ENCODE measurements at regions not wholly inside any gene's neighbourhood (a gene's known extent, or its start where the extent isn't known, plus 50 kb on each side); places are given as distances from the start of the nearest gene placed in this dataset.

DNA sequence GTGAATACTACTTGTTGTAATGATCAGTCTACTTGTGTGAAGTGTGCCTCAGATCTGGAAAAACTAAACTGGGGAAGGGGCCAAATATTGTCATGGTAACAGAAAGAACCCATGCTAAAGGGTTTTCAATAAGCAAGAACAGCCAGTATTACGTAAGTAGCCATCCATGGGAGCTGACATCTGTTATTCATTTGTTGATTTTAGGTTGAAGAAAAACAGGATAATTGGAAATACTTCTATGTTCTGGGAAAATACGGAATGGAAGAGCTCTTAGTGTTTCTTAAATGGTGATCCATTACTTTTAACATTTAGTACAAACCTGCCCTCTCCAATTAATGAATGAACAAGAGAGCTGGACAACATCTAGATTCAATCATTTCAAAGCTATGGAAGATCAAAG is 485.8 kb downstream of the NTRK2 start:
- no peak for DNase-seq (ENCODE audit: low read depth)

DNA sequence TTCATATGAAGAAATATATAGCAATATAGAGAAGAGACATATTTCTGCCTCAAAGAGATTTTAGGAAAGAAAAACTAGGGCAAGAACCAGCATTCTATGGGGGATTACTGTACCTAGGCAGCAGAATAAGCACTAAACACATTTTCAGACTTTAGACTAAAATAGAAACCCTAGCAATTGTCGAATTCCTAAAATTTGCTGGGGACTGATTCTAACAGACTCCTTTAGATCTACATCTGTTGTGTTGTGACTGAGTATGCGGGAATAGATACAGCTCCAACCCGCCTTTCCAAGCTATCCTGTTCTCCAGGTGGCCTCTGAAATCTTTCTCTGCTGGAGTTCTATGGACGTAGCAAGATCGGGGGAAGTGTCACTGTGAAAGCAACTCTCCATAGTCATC is 482.2 kb downstream of the NTRK2 start:
- no peak for DNase-seq (ENCODE audit: low read depth)

DNA sequence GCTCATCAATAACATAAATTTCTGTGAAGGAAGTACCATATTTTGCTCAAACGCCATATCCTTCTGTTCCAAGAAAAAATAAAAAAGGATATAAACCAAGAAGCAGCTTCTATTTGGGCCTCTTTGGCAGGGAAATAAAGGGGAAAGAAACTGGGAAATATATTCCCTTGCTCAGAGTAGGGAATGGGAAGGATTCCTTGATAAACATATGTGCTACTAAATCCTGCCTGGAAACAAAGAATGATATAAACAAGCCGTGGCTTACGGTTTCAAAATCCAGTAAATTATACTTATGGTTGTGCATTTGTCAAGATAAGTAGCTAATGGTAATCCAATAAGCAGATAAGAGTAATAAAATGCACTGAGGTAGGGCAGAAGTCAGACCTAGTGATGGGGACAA is 481.6 kb downstream of the NTRK2 start:
- no peak for DNase-seq (ENCODE audit: low read depth)

DNA sequence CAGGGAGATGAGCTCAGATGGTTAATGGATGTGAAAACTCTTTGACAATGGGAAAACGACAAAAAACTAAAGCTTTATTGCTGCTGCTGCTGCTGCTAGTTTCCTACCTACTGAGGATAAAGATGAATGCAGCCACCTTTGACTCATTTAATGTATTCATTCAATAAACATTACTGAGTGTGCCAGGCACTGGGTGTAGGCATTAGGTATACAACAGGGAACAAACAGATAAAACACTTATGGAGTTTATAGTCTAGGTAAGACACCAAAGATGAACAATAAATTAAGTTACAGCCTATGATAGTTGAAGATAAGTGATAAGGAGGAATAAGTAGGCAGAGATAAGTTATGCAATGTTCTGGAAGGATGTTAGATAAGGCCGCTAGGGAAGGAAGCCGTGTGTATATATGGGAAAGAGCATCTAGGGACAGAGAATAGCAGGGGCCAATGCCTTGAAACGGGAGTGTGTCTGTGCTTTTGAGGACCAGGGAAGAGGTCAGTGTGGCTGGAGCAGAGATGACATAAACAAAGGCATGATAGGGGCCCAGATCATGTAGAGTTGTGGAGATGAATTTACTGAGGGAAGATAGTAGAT is 477.6 kb downstream of the NTRK2 start:
- DNase-seq (ENCODE audit: low read depth) = no peak

- DNase-seq (ENCODE audit: low read depth) = peak; percentile 16
Observed at GRCh38 chr9:85142968-85143367, 473.4 kb downstream of the NTRK2 start.

- peak; percentile 17 for DNase-seq (ENCODE audit: low read depth)
Observed at GRCh38 chr9:85142496-85142911, 473.0 kb downstream of the NTRK2 start.

GRCh38 chr9:85137696-85138095 is 468.2 kb downstream of the NTRK2 start:
- no peak for DNase-seq (ENCODE audit: low read depth)

GRCh38 chr9:85136987-85137386 is 467.5 kb downstream of the NTRK2 start:
- no peak for DNase-seq (ENCODE audit: low read depth)

DNA sequence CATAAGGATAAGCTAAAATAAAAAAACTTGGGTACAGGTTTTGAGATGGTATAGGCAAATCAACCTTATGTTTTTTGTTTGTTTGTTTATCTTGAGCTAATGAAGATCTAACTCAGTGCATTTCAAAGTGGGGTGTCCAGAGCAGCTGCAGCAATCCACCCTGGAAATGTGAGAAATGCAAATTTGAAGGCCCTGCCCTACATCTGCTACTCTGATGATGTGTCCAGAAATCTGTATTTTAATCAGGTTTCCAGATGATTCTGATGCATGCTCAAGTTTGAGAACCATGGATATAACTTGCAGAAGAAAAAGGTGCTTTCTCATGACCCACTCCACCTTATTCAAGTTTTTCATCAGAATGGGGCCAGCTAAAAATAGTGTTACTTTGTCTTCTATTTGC is 467.0 kb downstream of the NTRK2 start:
- no peak for DNase-seq (ENCODE audit: low read depth)

DNA sequence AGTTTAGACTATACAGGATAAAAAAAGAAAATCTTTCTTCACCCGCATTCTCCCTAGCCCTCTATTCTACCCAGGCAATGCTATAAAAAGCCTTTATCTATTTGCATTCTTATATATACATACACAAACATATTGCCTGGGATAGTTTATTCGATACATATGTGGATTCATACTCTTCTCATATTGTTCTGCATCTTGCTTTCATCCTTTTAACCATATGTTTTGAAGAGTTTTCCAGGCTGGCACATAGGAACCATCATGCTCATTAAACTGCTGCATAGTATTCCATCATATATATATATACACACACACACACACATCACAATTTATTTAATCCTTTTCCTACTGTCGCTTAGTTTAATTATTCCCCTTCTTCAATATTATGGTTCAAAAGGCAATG is 461.2 kb downstream of the NTRK2 start:
- no peak for DNase-seq (ENCODE audit: low read depth)

DNA sequence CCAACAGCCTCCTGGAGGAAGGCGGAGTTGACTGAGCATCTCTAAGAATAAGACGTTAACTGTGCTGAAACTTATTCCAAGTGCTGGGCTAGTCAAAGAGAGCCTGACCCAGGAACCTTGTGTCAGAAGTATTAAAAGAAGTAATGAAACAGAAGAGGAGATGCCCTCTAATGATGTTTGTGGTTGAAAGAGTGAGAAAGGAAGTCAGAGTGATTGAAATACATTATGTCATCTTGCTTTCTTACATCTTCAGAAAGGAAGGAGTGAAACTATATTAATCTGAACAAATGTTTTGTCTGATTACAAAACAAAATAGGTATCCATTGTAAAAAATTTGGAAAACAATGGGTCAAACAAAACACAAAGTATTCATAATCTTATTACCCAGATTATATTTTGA is 460.7 kb downstream of the NTRK2 start:
- DNase-seq (ENCODE audit: low read depth) = no peak

DNA sequence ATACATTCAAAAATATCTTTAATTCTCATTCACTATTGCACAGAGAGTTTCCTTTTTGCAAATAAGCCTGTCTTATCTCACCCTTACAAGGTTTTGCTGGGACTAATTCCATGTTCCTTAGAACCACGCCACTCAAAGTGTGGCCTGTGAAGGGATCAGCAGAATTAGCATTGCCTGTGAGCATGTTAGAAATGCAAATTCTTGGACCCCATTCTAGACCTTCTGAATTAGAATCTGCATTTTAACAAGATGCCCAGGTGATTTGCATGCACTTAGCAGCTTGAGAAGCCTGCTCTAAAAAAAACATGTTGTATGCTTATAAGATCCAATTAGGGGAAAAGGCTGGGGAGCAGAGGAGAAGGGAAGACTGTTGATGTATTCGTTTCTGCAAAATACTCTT is 460.0 kb downstream of the NTRK2 start:
- DNase-seq (ENCODE audit: low read depth) = no peak

DNA sequence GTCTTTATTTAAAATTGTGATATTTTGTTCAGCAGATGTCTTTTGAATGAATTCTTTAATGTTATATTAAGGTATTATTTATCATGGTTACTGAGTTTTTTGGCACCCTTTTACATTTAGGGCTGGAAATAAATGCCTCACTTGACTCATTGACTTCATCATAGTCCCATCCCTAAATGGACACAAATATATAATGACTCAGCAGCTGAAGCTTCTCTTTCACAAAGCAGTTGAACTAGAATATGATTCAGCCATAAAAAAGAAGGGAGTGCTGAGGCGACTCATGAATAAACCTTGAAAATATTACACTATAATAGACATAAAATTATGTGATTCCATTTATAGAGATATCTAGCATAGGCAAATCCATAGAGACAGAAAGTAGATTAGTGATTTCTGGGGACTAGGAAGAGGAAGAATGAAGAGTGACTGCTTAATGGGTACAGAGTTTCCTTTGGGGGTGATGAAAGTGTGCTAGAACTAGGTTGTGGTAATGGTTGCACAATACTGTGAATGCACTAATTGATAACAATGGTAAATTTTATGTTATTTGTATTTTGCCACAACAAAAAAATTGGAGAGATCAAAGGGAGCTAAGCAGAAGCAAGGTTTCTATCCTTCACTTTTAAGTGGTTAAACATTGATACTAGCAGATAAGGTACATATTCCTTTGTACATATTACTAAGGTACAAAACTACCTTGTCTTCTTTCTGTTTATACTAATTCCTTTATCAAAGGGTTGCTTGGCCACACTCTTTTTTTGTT is 449.6 kb downstream of the NTRK2 start:
- DNase-seq (ENCODE audit: low read depth) = peak; percentile 13

DNA sequence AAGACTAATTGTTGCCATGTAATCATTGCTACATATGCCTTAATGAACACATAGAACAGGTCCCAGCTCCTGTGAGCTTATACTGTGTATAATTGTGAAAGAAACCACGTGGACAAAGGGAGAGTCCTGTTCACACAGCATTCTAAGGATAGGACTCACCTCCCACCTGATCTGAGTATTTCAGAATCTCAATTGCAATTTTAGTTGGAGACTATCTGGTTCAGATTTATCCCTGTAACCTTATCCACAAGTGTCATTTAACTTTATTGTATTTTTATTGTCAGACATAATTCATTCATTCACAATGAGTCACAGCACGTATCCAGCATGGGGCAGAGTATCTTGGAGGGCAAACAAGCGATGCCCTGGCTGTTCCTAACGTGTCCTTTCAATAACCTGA is 448.3 kb downstream of the NTRK2 start:
- peak; percentile 7 for DNase-seq (ENCODE audit: low read depth)

DNA sequence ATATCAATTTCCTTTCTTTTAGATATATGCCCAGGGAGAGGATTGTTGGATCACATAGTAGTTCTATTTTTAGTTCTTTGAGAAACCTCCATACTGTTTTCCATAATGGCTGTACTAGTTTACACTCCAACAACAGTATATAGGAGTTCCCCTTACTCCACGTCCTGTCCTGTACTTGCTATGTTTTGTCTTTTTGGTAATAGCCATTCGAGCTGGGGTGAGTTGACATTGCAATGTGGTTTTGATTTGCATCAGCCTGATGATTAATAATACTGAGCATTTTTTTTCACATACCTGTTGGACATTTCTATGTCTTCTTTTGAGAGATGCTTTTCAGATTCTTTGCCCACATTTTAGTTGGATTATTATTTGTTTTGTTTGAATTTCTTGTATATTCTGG is 445.9 kb downstream of the NTRK2 start:
- DNase-seq (ENCODE audit: low read depth) = no peak

DNA sequence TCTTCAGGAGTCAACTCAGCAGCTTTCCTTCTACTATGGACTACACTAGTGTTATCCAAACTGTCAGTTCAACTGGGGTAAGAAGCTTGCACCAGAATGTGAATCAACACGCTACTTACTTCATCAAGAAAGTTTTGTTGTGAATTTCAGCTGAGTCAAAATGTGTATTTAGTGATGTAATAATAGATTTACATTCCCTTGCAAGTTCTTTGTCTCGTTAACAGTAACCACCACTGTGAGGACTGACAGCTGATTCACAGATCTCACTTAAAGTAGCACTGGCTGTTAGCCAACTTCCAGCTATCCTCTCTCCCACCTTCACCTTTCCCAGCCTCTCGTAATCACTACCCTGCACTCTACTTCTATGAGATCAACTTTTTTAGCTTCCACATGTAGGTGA is 445.3 kb downstream of the NTRK2 start:
- peak; percentile 35 for DNase-seq (ENCODE audit: low read depth)

GRCh38 chr9:85112933-85113418 is 443.4 kb downstream of the NTRK2 start:
- DNase-seq (ENCODE audit: low read depth) = no peak

- DNase-seq (ENCODE audit: low read depth) = no peak
Observed at GRCh38 chr9:85112391-85112790, 442.9 kb downstream of the NTRK2 start.

- no peak for DNase-seq (ENCODE audit: low read depth)
Observed at GRCh38 chr9:85108746-85109145, 439.2 kb downstream of the NTRK2 start.

DNA sequence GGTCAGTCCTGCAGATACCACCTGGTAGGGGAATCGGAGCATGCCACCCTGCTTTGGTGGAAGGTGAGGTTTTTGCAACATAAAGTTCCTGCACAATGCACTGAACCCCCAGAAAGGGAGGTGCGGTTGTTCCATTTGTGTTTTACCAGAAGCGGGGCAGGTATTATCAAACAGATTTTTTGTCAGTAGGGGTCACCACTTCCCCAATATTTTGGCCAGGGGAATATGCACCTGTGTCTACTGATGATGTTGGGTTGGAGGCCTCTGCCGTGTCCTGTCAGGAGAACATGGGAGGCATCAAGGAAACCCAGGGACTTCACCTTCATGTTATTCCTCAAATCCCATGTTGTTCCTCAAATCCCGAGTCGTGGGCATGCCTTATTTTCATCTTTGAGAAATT is 438.7 kb downstream of the NTRK2 start:
- DNase-seq (ENCODE audit: low read depth) = no peak

GRCh38 chr9:85089188-85089969 is 419.9 kb downstream of the NTRK2 start:
- DNase-seq (ENCODE audit: low read depth) = no peak

DNA sequence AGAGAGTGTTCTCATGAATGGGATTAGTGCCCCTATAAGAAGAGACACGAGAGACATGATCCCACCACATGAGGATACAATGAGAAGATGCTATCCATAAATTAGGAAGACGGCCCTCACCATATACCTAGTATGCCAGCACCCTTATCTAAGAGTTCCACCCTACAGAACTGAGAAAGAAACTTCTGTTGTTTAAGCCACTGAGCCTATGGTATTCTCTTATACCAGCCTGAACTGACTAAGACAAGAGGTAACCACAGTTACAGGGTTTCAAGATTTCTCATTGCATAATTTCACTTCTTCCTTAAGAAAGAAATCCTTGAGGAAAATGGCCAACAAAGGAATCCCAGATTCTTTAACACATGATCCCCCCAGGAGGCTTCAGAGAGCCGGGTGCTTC is 412.4 kb downstream of the NTRK2 start:
- no peak for DNase-seq (ENCODE audit: low read depth)

DNA sequence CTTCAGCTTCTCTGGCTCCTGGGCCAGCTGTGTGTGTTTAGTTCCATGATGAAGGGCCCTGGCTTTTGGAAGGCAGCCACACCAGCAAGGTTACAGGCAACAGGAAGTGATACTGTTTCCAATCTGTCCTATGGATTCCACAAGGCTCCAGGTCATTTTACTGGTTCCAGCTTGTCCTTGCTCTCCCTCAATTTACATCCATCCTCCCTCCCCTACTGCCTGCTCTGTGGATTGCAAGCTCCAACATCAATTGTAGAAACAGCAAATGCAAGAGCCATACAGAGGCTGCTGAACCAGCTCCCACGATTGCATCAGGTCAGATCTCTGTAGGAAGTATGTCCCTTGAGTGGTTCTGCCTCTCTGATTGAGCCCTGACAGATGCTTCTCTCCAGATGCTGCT is 409.8 kb downstream of the NTRK2 start:
- no peak for DNase-seq (ENCODE audit: low read depth)
